ENCODE measurements at regions not wholly inside any gene's neighbourhood (a gene's known extent, or its start where the extent isn't known, plus 50 kb on each side); places are given as distances from the start of the nearest gene placed in this dataset.

GRCh38 chr7:16114071-16114470, 307.3 kb downstream of the CRPPA start:
- TF ChIP-seq, protein P1, sequence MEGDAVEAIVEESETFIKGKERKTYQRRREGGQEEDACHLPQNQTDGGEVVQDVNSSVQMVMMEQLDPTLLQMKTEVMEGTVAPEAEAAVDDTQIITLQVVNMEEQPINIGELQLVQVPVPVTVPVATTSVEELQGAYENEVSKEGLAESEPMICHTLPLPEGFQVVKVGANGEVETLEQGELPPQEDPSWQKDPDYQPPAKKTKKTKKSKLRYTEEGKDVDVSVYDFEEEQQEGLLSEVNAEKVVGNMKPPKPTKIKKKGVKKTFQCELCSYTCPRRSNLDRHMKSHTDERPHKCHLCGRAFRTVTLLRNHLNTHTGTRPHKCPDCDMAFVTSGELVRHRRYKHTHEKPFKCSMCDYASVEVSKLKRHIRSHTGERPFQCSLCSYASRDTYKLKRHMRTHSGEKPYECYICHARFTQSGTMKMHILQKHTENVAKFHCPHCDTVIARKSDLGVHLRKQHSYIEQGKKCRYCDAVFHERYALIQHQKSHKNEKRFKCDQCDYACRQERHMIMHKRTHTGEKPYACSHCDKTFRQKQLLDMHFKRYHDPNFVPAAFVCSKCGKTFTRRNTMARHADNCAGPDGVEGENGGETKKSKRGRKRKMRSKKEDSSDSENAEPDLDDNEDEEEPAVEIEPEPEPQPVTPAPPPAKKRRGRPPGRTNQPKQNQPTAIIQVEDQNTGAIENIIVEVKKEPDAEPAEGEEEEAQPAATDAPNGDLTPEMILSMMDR (conservative IDR thresholded peaks at IDR 0.05; ENCODE audit: low read depth in 2 of 2) = no peak
- TF ChIP-seq REST (IDR thresholded peaks at IDR 0.05; ENCODE audit: unreplicated experiment) = no peak
- no peak for TF ChIP-seq POLR2AphosphoS5 (IDR thresholded peaks at IDR 0.05; ENCODE audit: low read depth)

All from GM23338 (cell line).